ENCODE measurements at regions not wholly inside any gene's neighbourhood (a gene's known extent, or its start where the extent isn't known, plus 50 kb on each side); places are given as distances from the start of the nearest gene placed in this dataset.
"Not testable (repeated sequence)": the region's sequence is repeated elsewhere in the genome, so short reads cannot be mapped to it uniquely, and the experiment has no call there.

- DNase-seq (ENCODE audit: low spot score) = not testable (repeated sequence)
Observed at GRCh38 chr2:91628471-91628870, 2937.0 kb downstream of the RPIA start.

GRCh38 chr2:91657193-91657592 is 2965.7 kb downstream of the RPIA start:
- DNase-seq (ENCODE audit: low spot score) = not testable (repeated sequence)

GRCh38 chr2:91658336-91658735 is 2966.9 kb downstream of the RPIA start:
- not testable (repeated sequence) for DNase-seq (ENCODE audit: low spot score)

- DNase-seq (ENCODE audit: low spot score) = not testable (repeated sequence)
Observed at GRCh38 chr2:91659189-91659916, 2967.9 kb downstream of the RPIA start.

GRCh38 chr2:91659917-91660275 is 2968.4 kb downstream of the RPIA start:
- not testable (repeated sequence) for DNase-seq (ENCODE audit: low spot score)

- not testable (repeated sequence) for DNase-seq (ENCODE audit: low spot score)
Observed at GRCh38 chr2:91667341-91667740, 2975.9 kb downstream of the RPIA start.

- not testable (repeated sequence) for DNase-seq (ENCODE audit: low spot score)
Observed at GRCh38 chr2:91685541-91685940, 2994.1 kb downstream of the RPIA start.

- not testable (repeated sequence) for DNase-seq (ENCODE audit: low spot score)
Observed at GRCh38 chr2:91686046-91686445, 2994.6 kb downstream of the RPIA start.

Data from AG08395 (cell line).